Fibroblast of lung (primary cell): ENCODE measurements at regions not wholly inside any gene's neighbourhood (a gene's known extent, or its start where the extent isn't known, plus 50 kb on each side); places are given as distances from the start of the nearest gene placed in this dataset.
A peak's percentile ranks its signal among the peaks of the same experiment; 100 is the strongest.

Experiments
- DNase-seq, 2 donors: peaks; one replicate each; pipeline versions ENCODE4 v3.0.0 to v3.0.0-alpha.2; 2010; ENCODE audit warnings: low read depth in 2 of 2
- H2AFZ ChIP-seq: 2 replicates; pipeline ENCODE4 v1.5.1; 2012; ENCODE audit warnings: low read length, control low read depth, inconsistent platforms
- H3K27ac ChIP-seq: 2 replicates; pipeline ENCODE4 v1.5.1; 2011; ENCODE audit warnings: low read length, control low read depth; ENCODE audit not compliant: insufficient read depth
- H3K27me3 ChIP-seq: 2 replicates; pipeline ENCODE4 v1.5.1; 2011; ENCODE audit warnings: mild to moderate bottlenecking, low read length; ENCODE audit not compliant: control insufficient read depth, insufficient read depth
- H3K36me3 ChIP-seq: 2 replicates; pipeline ENCODE4 v1.5.1; 2011; ENCODE audit warnings: low read length; ENCODE audit not compliant: control insufficient read depth, insufficient read depth
- H3K4me1 ChIP-seq: 2 replicates; pipeline ENCODE4 v1.5.1; 2011; ENCODE audit warnings: low read length; ENCODE audit not compliant: control insufficient read depth, insufficient read depth; ENCODE audit errors: extremely low read depth
- H3K4me2 ChIP-seq: 2 replicates; pipeline ENCODE4 v1.5.1; 2011; ENCODE audit warnings: low read length, control low read depth; ENCODE audit not compliant: insufficient read depth; ENCODE audit errors: extremely low read depth
- H3K4me3 ChIP-seq, 4 experiments: fragments of 200-600 bp in 1 of 4; sonication (generic) in 1 of 4; replicated peaks in 1 of 4; 2 replicates each; pipeline ENCODE4 v1.5.1; 2011 to 2016; ENCODE audit warnings: low read length in 4 of 4, low read depth in 3 of 4, mild to moderate bottlenecking in 3 of 4, control low read depth in 2 of 4, inconsistent platforms in 1 of 4, mixed read lengths in 1 of 4; ENCODE audit not compliant: insufficient read depth in 1 of 4; ENCODE audit errors: control extremely low read depth in 1 of 4
- H3K79me2 ChIP-seq: 2 replicates; pipeline ENCODE4 v1.5.1; 2012; ENCODE audit warnings: mild to moderate bottlenecking, low read length, inconsistent platforms; ENCODE audit not compliant: control insufficient read depth, insufficient read depth
- H3K9ac ChIP-seq: 2 replicates; pipeline ENCODE4 v1.5.1; 2011; ENCODE audit warnings: mild to moderate bottlenecking, low read length, control low read depth; ENCODE audit not compliant: insufficient read depth
- H3K9me3 ChIP-seq: 2 replicates; pipeline ENCODE4 v1.5.1; 2012; ENCODE audit warnings: low read depth, low read length; ENCODE audit not compliant: control insufficient read depth, insufficient read depth
- H4K20me1 ChIP-seq: 2 replicates; pipeline ENCODE4 v1.5.1; 2011; ENCODE audit warnings: low read length; ENCODE audit not compliant: control insufficient read depth, insufficient read depth; ENCODE audit errors: extremely low read depth
- EZH2 ChIP-seq: IDR thresholded peaks from 2 replicates; pipeline ENCODE4 v1.5.1; 2012; ENCODE audit warnings: low read length, control low read depth, mild to moderate bottlenecking; ENCODE audit errors: missing control alignments
- TF ChIP-seq, protein P1 (sequence below), 2 donors: IDR thresholded peaks in 1 of 2; conservative IDR thresholded peaks in 1 of 2; 1 replicate in 1 of 2; 2 replicates in 1 of 2; pipeline ENCODE4 v1.5.1; 2011 to 2012; ENCODE audit warnings: low read length in 2 of 2, control low read depth in 1 of 2, inconsistent platforms in 1 of 2, low read depth in 1 of 2, mild to moderate bottlenecking in 1 of 2

GRCh38 chr12:30046376-30046775 lies 262.6 kb upstream of the TMTC1 start:
- Histone ChIP-seq H3K36me3 (no peaks in the 10 kb centered on the region), H3K27me3 (no peaks in the 10 kb centered on the region), H3K4me2 (no peak overlapping the region), H2AFZ (no peak overlapping the region), H4K20me1 (no peaks in the 10 kb centered on the region), H3K4me3 (no peak overlapping the region), H3K9me3 (no peaks in the 10 kb centered on the region), H3K4me1 (no peaks in the 10 kb centered on the region), H3K27ac (no peak overlapping the region), H3K9ac (no peak overlapping the region), H3K79me2 (no peaks in the 10 kb centered on the region)
- TF ChIP-seq, protein P1, sequence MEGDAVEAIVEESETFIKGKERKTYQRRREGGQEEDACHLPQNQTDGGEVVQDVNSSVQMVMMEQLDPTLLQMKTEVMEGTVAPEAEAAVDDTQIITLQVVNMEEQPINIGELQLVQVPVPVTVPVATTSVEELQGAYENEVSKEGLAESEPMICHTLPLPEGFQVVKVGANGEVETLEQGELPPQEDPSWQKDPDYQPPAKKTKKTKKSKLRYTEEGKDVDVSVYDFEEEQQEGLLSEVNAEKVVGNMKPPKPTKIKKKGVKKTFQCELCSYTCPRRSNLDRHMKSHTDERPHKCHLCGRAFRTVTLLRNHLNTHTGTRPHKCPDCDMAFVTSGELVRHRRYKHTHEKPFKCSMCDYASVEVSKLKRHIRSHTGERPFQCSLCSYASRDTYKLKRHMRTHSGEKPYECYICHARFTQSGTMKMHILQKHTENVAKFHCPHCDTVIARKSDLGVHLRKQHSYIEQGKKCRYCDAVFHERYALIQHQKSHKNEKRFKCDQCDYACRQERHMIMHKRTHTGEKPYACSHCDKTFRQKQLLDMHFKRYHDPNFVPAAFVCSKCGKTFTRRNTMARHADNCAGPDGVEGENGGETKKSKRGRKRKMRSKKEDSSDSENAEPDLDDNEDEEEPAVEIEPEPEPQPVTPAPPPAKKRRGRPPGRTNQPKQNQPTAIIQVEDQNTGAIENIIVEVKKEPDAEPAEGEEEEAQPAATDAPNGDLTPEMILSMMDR (conservative IDR thresholded peaks at IDR 0.05 in 1 of 2, IDR thresholded peaks at IDR 0.05 in 1 of 2; ENCODE audit: low read depth in 1 of 2, low read length in 2 of 2): no peak
- no peak for TF ChIP-seq EZH2
- peak in 1 of 2 donors; percentile 70 for DNase-seq

GRCh38 chr12:30045171-30045570 lies 261.4 kb upstream of the TMTC1 start:
- H3K4me3 ChIP-seq: no peak overlapping the region
- DNase-seq: no peak
- no peak overlapping the region for H3K27ac ChIP-seq
- no peaks in the 10 kb centered on the region for H3K9me3 ChIP-seq
- TF ChIP-seq, protein P1 (conservative IDR thresholded peaks at IDR 0.05 in 1 of 2, IDR thresholded peaks at IDR 0.05 in 1 of 2; ENCODE audit: low read depth in 1 of 2, low read length in 2 of 2): no peak
- no peak for TF ChIP-seq EZH2
- no peak overlapping the region for H3K4me2 ChIP-seq
- H3K9ac ChIP-seq: no peak overlapping the region
- no peaks in the 10 kb centered on the region for H4K20me1 ChIP-seq
- H3K4me1 ChIP-seq: no peaks in the 10 kb centered on the region
- H3K36me3 ChIP-seq: no peaks in the 10 kb centered on the region
- H2AFZ ChIP-seq: no peak overlapping the region
- H3K79me2 ChIP-seq: no peaks in the 10 kb centered on the region
- H3K27me3 ChIP-seq: no peaks in the 10 kb centered on the region

- no peaks in the 10 kb centered on the region for H3K9me3 ChIP-seq
- H3K9ac ChIP-seq: no peak overlapping the region
- no peak overlapping the region for H3K27ac ChIP-seq
- H3K36me3 ChIP-seq: no peaks in the 10 kb centered on the region
- no peak overlapping the region for H3K4me2 ChIP-seq
- H3K27me3 ChIP-seq: no peaks in the 10 kb centered on the region
- no peak overlapping the region for H2AFZ ChIP-seq
- TF ChIP-seq EZH2: no peak
- TF ChIP-seq, protein P1 (conservative IDR thresholded peaks at IDR 0.05 in 1 of 2, IDR thresholded peaks at IDR 0.05 in 1 of 2; ENCODE audit: low read depth in 1 of 2, low read length in 2 of 2): no peak
- H3K4me1 ChIP-seq: no peaks in the 10 kb centered on the region
- no peaks in the 10 kb centered on the region for H3K79me2 ChIP-seq
- DNase-seq: peak in 1 of 2 donors; percentile 59
- H3K4me3 ChIP-seq: no peak overlapping the region
- no peaks in the 10 kb centered on the region for H4K20me1 ChIP-seq
Measured at GRCh38 chr12:30044206-30044605, 260.5 kb upstream of the TMTC1 start.
